GM19328 (cell line): ENCODE measurements at regions not wholly inside any gene's neighbourhood (a gene's known extent, or its start where the extent isn't known, plus 50 kb on each side); places are given as distances from the start of the nearest gene placed in this dataset.
"Not testable (repeated sequence)": the region's sequence is repeated elsewhere in the genome, so short reads cannot be mapped to it uniquely, and the experiment has no call there.

ENCODE experiments used
- ATAC-seq: cut with Tn5 transposase; IDR thresholded peaks from one replicate; pipeline ENCODE4 v1.9.1; 2021; ENCODE audit warnings: mild to moderate bottlenecking, moderate library complexity; ENCODE audit not compliant: unreplicated experiment

DNA sequence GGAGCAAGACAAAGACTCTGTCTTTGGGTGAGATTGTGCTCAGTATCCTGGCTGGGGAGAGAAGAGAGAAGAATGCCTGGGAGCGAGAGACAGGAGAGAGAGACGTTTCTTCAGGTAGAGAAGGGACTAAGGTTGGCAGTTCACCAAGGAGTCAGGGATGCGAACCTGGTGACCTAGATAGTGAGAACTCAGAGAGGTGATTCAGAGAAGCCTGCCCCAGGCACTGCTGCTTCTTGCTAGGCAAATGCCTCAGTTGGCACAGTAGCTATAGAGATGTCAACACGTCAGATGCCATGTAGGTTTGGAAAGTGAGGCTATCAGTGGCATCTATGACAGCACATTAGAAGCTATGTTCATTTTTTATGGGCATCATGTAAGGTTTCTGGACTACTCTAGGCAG, 231.6 kb upstream of the VLDLR start:
- no peak for ATAC-seq

DNA sequence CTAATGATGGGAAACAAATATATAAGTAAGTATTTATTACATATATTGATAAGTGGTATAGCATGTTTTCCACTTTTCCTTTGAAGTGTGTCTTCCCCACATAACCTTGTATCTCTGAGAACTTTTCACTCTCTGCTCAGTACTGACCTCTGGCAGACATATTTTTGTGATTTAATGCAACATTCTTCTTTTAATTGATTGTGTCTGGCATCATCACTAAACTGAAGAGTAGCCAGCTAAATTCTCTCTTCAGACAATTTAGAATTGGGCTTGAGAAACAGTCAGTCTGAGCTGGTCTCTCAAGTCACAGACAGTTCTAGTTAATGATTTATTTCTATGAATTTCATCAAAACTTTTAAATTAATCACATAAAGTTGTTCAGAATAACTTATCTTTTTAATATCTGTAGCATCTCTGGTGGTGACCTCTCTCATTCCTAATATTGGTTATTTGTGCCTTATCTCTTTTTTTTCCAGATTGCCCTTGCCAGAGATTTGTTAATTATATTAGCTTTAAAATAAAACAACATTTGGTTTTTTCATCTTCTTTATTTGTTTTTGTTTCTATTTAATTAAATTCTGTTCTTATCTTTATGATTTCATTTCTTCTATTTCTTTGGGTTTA, 230.0 kb upstream of the VLDLR start:
- not testable (repeated sequence) for ATAC-seq

DNA sequence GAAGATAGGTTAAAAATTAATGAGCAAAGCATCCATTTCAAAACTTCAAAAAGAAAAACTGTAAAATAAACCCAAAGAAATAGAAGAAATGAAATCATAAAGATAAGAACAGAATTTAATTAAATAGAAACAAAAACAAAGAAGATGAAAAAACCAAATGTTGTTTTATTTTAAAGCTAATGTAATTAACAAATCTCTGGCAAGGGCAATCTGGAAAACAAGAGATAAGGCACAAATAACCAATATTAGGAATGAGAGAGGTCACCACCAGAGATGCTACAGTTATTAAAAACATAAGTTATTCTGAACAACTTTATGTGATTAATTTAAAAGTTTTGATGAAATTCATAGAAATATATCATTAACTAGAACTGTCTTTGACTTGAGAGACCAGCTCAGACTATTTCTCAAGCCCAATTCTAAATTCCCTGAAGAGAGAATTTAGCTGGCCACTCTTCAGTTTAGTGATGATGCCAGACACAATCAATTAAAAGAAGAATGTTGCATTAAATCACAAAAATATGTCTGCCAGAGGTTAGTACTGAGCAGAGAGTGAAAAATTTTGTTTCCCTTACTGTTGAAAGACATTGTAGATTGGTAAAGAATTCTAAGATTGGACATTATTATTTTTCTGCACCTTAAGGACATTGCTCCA, 227.4 kb upstream of the VLDLR start:
- not testable (repeated sequence) for ATAC-seq

DNA sequence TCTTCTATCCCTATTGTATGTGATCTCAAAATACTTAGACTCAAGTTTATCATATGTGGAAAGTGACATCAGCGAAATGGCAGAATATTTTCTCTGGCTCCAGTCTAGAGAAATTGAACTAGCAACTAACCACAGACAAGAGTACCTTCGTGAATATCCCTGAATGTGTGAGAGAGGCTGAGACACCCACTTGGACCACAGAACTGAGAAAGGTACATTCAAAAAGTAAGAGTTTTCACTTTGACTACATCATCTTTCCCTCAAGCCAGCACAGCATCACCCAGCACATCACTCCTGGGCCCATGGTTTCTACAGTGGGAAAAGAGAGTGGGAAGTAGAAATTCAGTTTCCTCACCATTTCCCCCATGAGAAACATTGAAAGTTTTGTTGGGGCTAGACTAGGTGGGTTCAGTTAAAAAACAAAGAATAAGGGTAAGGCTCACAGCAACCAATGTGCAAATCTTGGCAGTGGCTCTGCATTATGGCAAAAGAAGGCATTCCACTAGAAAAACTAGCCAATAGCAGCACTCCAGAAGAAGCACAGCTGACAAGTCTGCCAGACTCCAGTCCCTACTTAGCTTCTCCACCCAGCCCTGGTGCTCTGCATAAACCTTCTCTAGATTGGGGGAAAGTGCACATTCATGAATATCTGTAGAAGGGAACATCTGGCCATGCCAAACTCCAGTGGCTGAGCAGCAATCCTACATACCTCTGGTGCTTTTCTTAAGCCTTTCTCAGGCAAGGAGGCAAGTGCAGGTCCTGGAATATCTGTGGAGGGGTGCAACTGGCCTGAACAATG, 225.6 kb upstream of the VLDLR start:
- ATAC-seq = no peak

DNA sequence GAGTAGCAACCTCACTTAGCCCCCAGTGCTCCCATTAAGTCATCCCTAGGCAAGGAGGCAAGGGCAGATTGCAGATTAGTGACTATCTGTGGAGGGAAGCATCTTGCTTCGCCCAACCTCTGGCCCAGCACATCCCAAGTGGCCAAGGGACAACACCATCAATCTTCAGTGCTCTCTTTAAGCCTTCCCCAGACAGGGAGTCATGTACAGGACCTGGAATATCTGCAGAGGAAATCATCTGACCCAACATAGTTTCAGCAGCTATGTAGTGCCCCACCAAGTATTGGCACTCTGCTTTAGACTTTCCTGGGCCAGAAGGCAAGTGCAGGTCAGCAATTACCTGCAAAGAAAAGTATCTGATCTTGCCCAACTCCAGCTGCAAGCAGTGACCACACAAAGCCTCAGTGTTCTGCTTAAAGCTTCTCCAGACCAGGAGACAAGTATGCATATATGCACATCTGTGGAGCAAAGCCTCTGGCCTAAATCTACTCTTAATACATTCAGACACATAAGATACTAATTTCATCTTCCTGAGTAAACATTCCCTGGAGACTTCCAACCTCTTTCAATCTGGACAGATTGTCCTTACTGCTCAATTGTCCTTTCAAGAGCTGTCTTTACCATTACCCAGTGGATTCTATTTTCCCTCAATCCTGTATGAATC, 224.8 kb upstream of the VLDLR start:
- ATAC-seq = no peak

DNA sequence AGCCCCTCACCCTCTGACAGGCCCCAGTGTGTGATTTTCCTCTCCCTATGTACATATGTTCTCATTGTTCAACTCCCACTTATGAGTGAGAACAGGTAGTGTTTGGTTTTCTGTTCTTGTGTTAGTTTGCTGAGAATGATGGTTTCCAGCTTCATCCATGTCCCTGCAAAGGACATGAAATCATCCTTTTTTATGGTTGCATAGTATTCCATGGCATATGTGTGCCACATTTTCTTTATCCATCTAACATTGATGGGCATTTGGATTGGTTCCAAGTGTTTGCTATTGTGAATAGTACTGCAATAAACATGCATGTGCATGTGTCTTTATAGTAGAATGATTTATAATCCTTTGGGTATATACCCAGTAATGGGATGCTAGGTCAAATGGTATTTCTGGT, 223.7 kb upstream of the VLDLR start:
- ATAC-seq = not testable (repeated sequence)

DNA sequence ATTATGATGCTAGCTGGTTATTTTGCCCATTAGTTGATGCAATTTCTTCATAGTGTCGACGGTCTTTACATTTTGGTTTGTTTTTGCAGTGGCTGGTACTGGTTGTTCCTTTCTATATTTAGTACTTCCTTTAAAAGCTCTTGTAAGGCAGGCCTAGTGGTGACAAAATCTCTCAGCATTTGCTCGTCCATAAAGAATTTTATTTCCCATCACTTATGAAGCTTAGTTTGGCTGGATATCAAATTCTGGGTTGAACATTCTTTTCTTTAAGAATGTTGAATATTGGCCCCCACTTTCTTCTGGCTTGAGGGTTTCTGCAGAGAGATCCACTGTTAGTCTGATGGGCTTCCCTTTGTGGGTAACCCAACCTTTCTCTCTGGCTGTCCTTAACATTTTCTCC, 219.8 kb upstream of the VLDLR start:
- not testable (repeated sequence) for ATAC-seq

DNA sequence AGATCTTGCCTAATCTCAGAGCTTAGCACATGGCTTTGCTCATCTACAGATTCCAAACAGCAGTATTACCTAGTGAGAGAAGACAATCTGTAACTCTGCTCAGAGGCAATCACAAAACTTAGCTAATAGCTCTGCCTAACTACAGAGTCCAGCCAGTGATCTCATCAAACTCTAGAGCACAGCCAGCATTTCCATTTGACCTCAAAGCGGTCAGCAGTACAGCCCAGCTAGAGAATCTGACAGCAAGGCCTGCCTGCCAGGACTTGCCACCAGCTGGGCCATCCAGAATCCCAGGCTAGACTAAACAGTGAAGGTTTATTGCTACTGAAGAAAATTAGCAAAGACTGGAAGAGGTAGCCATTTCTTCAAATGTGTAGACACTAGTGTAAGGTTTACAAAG, 217.9 kb upstream of the VLDLR start:
- no peak for ATAC-seq

DNA sequence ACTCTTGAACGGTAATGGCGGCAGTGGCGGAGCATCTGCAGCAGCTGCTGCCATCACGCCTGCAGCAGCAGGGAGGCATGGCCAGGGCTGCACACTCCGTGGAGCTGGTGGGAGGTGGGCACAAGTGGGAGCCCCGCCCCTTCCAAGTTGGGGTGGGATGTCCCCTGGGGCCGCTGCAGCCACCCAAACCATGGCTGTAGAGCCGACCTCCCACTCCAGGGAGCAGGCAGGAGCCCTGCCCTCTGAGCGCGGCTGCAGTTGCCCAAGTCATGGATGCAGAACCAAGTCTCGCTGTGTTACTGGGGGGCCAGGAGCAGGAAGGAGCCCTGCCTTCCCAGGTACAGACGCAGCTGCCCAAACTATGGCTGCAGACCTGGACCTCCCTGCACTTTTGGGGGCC, 215.3 kb upstream of the VLDLR start:
- no peak for ATAC-seq

DNA sequence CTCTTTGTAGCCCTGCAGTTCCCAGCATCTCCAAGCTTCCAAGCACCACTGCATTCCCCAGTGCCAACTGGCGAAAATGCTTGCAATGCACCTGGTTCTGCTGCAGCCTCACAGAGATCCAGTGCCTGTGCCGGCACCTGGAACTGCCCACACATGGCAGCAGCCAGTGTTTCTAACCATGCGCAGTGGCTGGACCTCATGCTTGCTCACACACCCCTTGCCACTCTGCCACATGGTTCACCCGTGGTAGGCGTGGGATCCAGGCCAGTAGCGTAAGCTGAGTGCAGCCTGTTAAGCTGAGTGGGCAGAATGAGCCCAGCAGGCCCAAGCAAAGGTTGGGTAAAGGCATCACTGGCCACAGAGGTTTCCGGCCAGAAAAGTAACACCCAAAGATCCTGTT, 214.1 kb upstream of the VLDLR start:
- no peak for ATAC-seq

DNA sequence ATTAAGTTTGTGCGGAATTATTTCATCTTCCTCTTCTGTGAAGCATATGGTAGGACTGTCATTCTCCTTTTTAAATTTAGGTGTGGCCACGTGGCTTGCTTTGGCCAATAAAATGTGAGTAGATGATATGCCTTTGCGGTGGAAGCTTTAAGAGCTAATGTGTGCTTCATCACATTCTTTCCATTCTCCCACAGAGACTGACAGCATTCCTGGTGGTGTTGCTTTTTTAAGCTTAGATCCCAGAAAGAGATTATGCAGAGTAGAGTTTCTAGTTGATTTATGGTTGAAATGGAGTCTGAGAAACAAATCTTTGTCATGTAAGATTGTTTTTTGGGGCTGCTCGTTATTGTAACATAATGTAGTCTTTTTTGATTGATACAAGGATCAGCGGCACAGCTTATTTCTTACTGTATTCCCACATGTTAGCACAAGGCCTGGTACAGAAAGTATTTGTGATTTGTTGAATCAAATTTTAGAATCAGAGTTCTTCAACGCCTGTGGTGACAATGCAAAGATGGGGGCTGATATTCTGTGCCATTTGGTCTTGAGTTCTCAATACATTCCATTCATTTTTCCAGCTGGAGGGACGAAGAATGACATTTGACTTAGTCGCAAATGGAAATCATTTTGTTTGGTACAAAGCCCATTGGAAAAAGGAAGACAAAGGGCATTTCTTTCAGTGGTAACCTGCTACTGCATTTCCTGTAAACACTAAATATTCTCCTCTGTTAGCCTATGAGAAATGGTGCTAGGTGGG, 209.9 kb upstream of the VLDLR start:
- no peak for ATAC-seq

DNA sequence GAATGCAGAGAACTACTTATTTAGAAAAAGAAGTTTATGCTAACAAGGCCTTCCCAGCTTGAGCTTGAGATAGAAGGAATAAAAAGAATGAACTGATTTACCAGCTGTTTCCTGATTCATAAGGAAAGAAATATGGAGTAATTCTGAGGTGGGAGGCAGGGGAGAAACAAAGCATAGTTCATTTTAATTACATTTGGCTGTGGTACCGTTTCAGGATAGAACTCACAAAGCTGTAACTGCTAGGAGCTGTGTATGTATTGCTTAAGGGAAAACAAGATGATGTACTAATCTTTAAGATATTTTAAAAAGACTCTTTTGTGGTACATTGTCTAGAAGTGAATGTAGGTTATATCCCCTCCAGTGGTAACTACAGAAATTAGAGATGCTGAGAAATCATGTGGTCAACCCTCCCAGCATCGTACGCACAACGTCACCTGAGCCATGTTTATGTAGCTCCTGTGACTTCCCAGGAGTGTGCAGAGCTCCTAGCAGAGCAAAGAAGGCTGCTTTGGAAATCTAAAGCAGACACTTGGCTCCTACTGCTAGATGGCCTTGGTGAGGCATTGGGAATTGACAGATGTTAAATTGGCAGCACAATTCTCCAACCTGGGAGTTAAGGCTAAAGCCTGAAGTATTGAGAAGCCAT, 208.3 kb upstream of the VLDLR start:
- no peak for ATAC-seq

DNA sequence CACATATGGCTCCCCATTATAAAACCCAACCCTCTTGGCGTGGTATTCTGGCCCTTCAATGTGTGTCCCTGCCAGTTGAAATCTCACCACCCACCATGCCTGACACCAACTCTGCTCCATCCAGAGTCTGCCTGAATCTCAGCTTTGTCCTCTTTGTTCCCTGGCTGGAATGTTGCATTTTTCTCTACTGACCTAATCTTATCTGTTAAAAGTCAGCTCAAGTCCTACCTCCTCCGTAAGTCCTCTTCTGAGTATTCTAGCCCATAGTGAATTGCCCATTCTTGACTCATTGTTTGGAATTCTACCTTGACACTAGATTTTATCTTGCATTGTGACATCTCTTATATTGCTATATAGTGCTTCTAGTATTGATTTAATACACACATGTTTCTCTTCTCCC, 207.1 kb upstream of the VLDLR start:
- no peak for ATAC-seq

DNA sequence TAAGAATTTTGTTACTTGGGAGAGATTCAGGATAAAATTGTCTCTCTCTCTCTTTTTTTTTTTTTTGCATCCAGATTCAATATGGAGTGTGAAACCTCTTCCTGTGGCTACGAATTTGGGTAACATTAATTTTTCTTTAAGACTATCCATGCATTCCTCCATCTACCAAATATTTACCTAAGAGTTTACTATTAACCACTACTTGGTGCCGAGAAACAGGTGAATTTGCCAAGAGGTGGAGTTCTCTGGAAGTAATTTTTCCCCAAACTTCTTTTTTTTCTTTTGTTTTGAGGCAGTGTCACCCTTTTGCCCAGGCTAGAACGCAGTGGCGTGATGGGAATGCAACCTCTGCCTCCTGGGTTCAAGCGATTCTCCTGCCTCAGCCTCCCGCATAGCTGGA, 206.3 kb upstream of the VLDLR start:
- ATAC-seq = no peak

DNA sequence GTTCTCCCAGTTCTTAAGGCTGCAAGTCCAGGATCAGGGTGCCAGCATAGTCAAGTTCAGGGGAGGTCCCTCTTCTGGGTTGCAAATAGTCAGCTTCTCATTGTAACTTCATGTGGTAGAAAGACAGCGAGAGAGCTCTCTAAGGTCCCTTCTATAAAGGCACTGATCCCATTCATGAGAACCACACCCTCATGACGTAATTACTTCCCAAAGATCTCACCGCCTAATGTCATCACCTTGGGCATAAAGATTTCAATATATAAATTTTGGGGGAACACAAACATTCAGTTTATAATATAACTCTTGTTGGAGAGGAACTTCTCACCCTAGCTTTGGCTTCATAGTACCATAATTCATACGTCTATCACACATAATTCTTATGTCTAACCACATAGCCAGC, 203.9 kb upstream of the VLDLR start:
- ATAC-seq = no peak

DNA sequence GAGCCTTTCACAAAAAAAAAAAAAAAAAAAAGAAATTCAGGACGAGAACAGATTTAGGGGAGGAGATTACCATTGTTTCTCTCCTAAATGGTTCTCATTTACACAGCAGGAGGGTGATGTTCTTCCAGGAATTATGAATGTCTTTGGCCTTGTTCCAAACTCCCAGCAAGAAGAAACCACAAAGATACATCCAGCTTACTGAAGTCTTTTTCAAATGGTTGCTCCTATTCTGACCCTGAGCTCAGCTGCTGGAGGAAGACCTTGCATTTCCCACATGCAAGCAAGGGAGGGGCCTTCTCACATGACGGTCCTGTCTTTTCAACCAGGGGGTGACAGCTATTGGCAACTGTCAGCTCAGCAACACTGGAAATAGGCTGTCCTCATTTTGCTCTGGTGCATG, 203.0 kb upstream of the VLDLR start:
- no peak for ATAC-seq

DNA sequence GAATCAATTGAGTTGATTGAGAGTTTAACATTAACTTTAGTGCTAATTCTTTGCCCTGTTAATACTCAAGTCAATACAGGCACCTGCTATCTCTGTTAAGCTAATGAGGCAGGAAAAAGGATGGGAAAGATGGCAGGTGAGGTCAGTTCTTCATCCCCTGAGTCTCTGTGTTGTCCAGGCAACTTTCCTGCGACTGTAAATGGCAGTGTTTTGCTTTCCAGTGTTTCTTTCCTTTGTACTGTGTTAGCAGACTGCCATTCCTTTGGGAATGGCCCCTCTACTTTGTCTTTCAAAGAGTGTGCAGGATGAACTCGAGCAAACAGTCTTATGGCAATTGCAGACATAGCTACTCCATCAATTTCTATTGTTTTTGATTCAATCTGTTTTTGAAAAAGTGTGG, 202.2 kb upstream of the VLDLR start:
- no peak for ATAC-seq

DNA sequence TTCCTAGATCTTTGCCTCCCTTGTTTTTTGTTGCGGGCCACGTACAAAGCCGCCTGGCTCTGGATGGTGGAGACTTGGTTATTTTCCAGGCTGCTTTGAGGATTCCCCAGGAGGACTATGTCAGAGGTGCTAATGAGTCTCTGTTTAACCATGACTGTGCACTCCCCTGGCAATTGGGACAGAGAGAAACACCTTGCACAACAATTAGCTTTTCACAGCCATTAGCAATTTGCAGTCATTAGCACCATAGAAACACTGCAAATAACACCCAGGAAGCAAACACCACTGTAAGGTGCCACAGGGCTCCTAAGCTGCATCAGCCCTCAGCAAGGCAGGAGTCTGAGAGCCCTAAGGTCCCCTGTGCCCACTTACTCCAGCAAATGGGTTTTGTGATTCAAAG, 201.0 kb upstream of the VLDLR start:
- no peak for ATAC-seq

DNA sequence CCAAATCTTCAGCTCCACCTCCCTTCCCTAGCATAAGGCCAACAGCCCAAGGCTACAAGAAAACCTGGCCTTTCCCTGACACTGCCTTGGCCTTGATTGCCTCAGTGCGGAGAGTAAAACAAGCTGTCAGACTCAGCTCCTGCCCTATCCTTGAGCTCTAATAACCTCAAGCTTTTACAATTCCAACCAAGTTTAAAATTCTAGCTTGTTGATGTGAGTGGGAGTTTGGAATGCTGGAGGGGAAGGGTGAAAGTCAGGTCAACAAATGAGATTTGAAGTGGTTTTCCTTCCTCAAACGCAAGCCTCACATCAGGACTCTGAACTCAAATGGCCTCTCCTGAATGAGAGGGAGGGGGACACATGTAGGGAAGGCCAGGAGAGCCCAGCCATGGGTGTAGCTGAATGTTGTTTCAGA, 197.0 kb upstream of the VLDLR start:
- no peak for ATAC-seq

DNA sequence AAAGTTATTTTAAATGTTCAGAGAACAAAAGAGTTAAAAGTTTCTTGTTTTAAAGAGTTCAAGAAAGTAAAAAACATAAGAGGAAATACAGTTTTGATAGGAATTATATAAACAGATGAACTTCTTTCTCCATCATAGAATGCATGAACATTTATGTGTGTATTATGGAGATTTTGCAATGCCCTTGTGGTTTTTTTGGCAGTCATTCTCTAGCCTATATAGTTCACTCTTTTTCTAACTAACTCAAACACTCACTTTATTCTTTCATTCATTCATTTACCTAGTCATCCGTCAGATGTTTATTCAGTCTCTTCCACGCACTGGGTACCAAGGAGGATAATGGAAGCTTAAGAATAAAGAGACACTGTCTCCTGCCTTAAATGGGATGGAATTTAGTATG, 195.9 kb upstream of the VLDLR start:
- no peak for ATAC-seq
